ENCODE measurements at regions not wholly inside any gene's neighbourhood (a gene's known extent, or its start where the extent isn't known, plus 50 kb on each side); places are given as distances from the start of the nearest gene placed in this dataset.
"Not testable (repeated sequence)": the region's sequence is repeated elsewhere in the genome, so short reads cannot be mapped to it uniquely, and the experiment has no call there.

DNA sequence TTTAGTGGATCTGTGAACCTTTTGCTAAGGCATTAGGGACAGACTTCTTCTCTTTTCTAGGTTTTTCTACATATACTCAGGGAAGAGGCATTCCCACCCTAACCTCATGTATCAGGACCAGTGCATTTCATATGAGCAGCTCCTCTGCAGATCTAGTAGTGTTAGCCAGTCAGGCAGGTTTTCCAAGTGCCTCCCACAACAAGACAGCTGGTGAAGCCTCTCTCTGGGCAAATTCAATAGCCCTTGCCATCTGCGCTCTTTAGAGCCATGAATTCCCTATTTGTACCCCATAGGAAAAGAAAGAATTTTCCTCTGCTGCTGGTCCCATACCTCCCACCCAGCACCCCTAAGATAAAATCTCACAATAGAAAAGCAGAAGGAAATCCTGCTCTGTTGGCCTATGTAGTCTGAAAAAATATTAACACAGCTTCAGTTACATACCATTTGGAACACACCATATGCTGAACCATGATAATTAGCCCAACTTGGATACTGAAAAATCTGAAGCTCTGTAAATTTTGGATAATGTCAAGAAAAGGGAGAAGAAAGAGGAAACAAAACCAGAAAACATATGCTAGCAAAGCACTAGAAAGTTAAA, 1354.6 kb upstream of the NRXN1 start:
- DNase-seq (ENCODE audit: low read depth) = no peak

GRCh38 chr2:52383541-52383940, 1351.6 kb upstream of the NRXN1 start:
- no peak for DNase-seq (ENCODE audit: low read depth)

GRCh38 chr2:52369178-52369577, 1337.2 kb upstream of the NRXN1 start:
- DNase-seq (ENCODE audit: low read depth) = no peak

GRCh38 chr2:52368141-52368540, 1336.2 kb upstream of the NRXN1 start:
- no peak for DNase-seq (ENCODE audit: low read depth)

DNA sequence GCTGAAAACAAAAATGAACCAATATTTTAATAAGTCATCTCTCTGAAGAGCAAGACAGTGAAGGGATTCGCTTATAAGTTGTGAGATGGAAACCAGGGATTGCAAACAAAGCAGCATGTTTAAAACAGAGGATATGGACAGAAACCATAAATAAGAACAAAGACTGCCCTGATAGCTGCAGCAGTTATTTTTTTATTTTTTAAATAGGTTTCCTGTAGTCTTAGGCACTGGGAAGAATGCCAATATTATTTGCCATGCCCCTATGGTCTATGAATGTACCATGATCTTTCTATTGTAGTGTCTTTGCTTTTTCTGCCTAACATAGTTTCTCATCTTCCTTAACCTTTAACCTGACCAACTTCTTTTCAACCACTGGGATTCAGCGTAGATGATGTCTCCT, 1334.0 kb upstream of the NRXN1 start:
- no peak for DNase-seq (ENCODE audit: low read depth)

DNA sequence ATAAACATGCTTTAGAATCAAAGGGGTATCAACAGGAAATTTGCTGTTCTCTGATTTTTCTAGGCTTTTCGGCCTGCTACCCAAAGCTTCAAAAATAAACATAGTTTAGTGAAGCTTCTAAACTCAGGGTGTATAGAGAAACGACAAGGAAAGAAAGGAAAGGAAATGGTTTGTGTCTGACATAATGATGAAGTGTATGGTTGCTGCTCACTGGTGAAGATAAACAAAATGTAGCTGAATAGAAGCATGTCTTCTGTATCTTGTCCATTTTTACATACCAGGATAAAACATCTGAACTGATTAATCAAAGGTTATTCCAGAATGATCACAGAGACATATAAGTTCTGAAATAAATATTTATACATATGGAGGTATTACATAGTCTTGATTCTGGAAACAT, 1324.6 kb upstream of the NRXN1 start:
- no peak for DNase-seq (ENCODE audit: low read depth)

DNA sequence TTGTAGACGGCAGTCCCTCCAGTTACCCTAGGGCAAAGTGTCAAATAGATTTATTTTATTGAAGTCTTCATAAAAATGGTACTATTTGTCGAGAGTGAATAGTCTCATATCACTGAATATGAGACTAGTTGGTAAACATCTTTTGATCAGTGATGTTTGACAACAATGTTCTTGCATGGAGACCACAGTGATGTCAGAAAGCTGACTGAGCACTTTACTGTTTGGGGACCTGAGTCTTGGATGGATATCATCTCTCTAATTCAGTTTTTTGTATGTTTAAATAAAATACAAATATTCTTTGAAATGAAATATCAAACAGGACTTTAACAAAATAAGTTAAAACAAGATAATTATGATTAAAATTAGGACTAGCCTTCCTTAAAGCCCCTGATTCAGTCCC, 1315.4 kb upstream of the NRXN1 start:
- no peak for DNase-seq (ENCODE audit: low read depth)

- no peak for DNase-seq (ENCODE audit: low read depth)
These were observed 1313.7 kb upstream of the NRXN1 start for GRCh38 chr2:52345676-52346075.

GRCh38 chr2:52345082-52345481, 1313.2 kb upstream of the NRXN1 start:
- no peak for DNase-seq (ENCODE audit: low read depth)

GRCh38 chr2:52343706-52344266, 1311.9 kb upstream of the NRXN1 start:
- DNase-seq (ENCODE audit: low read depth) = no peak

GRCh38 chr2:52343010-52343409, 1311.1 kb upstream of the NRXN1 start:
- no peak for DNase-seq (ENCODE audit: low read depth)

DNA sequence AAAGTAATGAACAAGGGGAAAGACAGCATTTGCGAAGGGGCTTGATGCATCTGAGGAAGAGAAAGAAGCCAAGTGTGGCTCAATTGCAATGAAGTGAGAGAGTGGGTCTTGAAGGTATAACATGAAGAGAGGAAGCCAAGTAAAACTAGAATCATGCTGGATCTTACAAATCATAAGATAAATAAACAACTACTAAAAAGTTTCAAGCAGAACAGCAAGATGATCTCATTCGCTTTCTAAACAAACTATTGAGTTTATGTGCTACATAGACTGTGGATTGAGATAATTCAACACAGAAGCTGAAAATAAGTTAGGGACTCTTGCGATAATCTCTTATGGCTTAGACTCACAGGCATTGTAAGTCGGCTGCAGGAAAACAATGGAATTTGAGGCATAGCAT, 1310.5 kb upstream of the NRXN1 start:
- no peak for DNase-seq (ENCODE audit: low read depth)

DNA sequence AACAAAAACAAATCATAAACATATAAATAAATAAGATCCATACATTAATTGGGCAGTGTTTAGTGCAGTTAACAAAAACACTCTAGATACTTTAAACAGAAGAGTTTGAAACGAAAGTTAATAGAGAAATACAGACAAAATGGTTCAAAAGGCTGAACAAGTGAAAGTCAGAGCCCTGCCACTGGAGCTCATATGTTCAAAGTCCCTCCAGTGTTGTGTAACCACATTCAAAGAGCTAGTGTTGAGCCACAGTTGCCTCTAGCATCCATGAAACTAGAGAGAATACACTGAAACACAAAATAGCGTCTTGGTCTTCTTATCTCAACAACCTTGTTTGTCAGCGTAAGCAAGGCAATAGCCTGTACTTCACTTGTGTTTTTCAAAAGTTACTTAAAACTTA, 1309.8 kb upstream of the NRXN1 start:
- no peak for DNase-seq (ENCODE audit: low read depth)

DNA sequence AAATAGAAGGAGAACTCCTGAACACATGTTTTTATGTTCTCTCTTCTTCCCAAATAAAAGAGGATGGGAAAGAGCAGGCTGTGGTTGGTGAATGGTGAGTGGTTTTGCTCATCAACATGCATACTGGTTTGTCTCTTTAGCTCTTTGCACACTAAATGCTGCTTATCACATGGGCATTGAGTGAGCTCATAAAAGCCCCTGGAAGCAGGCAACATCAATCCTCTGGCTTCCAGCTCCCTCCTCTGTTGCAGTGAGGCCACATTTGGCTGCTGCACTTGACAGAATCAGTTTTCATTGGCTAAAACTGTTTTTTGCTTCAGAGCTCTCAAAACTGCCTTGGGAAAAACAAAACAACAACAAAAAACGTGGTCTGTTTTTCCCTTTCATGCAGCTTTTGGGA, 1308.2 kb upstream of the NRXN1 start:
- DNase-seq (ENCODE audit: low read depth) = no peak

DNA sequence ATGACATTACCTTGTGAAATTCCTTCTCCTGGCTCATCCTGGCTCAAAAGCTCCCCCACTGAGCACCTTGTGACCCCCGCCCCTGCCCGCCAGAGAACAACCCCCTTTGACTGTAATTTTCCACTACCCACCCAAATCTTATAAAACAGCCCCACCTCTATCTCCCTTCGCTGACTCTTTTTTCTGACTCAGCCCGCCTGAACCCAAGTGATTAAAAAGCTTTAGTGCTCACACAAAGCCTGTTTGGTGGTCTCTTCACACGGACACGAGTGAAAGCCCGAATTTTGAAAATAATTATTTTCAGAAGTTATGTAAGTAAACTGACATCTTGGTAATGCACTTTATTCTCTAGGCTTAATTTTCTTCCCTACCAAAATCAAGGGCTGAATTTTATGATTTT, 1305.9 kb upstream of the NRXN1 start:
- not testable (repeated sequence) for DNase-seq (ENCODE audit: low read depth)

- no peak for DNase-seq (ENCODE audit: low read depth)
These were observed 1305.0 kb upstream of the NRXN1 start for GRCh38 chr2:52336951-52337350.

DNA sequence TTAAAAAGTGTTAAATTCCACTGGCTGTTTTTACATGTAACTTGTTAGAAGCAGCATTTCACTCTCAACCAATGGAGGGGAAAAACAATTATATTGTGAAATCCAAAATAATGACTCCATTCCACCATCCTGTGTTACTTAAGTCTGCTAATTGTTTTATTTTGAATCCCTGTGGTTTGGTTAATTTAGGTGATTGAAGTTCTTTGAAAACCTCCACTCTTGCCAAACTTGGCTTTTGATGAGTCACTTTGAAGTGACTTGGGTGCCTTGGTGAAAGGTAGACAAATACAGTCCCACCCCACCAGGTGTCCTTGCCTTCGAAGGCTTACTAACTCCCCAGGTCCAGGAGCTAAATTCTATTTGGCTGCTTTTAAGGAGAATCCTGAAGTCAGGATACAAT, 1303.8 kb upstream of the NRXN1 start:
- no peak for DNase-seq (ENCODE audit: low read depth)

- no peak for DNase-seq (ENCODE audit: low read depth)
These were observed 1302.3 kb upstream of the NRXN1 start for GRCh38 chr2:52334185-52334584.

DNA sequence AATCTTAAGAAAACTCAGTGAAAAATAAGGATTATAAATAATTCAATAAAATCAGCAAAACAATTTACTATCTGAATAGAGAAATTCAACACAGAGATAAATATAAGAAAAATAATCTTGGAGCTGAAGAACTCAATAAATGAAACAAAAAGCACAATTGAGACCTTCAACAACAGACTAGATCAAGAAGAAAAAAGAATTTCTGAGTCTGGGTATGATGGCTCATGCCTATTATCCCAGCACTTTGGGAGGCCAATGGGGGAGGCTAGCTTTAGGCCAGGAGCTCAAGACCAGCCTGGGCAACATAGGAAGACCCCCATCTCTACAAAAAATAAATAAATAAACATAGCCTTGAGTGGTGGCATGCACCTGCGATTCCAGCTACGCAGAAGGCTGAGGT, 1295.7 kb upstream of the NRXN1 start:
- no peak for DNase-seq (ENCODE audit: low read depth)

GRCh38 chr2:52314231-52314630, 1282.3 kb upstream of the NRXN1 start:
- DNase-seq (ENCODE audit: low read depth) = no peak

GRCh38 chr2:52312486-52312885, 1280.6 kb upstream of the NRXN1 start:
- no peak for DNase-seq (ENCODE audit: low read depth)

GRCh38 chr2:52311862-52312261, 1279.9 kb upstream of the NRXN1 start:
- no peak for DNase-seq (ENCODE audit: low read depth)

DNA sequence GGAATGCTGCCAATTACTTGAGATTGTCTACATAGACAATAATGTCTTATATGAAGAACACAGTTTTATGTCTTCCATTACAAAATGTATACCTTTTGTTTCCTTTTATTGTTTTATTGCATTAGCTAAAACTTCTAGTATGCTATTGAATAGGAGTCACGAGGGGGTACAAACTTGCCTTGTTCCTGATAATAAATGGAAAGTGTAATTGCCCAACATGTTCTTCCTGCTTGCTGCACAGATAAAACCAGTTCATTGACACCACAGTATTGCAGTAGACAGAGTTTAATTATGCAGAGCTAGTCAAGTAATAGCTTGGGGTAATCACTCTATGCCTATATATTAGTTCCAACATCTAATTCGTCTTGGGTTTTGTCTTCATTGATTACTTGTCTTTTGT, 1276.2 kb upstream of the NRXN1 start:
- DNase-seq (ENCODE audit: low read depth) = no peak

DNA sequence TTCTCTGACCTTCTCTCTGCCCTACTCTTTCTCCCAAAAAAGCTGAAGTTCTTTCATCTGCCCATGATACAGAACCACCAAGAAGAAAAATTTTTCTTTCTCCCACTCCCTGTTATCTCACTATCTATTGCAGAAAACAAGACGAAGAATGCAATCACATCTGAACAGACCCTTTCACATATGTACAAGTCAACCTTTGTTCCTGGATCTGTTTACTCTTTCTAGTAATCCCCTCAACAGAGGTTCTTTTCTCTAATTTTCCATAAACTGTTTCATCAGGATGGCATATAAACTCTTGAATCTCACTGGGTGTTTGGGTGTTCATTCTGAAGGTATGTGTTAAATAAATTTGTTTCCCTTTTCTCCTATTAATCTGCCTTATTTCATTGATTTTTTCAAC, 1262.7 kb upstream of the NRXN1 start:
- no peak for DNase-seq (ENCODE audit: low read depth)

- no peak for DNase-seq (ENCODE audit: low read depth)
These were observed 1260.9 kb upstream of the NRXN1 start for GRCh38 chr2:52292801-52293200.

Measured in non-pigmented ciliary epithelial cell (primary cell).